ENCODE measurements at regions not wholly inside any gene's neighbourhood (a gene's known extent, or its start where the extent isn't known, plus 50 kb on each side); places are given as distances from the start of the nearest gene placed in this dataset.

GRCh38 chr17:54269881-54270280, 447.2 kb downstream of the KIF2B start:
- no peak for TF ChIP-seq POLR2A (IDR thresholded peaks at IDR 0.05)
- TF ChIP-seq, protein P1, sequence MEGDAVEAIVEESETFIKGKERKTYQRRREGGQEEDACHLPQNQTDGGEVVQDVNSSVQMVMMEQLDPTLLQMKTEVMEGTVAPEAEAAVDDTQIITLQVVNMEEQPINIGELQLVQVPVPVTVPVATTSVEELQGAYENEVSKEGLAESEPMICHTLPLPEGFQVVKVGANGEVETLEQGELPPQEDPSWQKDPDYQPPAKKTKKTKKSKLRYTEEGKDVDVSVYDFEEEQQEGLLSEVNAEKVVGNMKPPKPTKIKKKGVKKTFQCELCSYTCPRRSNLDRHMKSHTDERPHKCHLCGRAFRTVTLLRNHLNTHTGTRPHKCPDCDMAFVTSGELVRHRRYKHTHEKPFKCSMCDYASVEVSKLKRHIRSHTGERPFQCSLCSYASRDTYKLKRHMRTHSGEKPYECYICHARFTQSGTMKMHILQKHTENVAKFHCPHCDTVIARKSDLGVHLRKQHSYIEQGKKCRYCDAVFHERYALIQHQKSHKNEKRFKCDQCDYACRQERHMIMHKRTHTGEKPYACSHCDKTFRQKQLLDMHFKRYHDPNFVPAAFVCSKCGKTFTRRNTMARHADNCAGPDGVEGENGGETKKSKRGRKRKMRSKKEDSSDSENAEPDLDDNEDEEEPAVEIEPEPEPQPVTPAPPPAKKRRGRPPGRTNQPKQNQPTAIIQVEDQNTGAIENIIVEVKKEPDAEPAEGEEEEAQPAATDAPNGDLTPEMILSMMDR (IDR thresholded peaks at IDR 0.05) = no peak

Measured in right lobe of liver (tissue), 4 donors.